ENCODE measurements at regions not wholly inside any gene's neighbourhood (a gene's known extent, or its start where the extent isn't known, plus 50 kb on each side); places are given as distances from the start of the nearest gene placed in this dataset.

GRCh38 chr1:108050158-108050557 lies 85.2 kb upstream of the VAV3 start:
- no peak for DNase-seq

DNA sequence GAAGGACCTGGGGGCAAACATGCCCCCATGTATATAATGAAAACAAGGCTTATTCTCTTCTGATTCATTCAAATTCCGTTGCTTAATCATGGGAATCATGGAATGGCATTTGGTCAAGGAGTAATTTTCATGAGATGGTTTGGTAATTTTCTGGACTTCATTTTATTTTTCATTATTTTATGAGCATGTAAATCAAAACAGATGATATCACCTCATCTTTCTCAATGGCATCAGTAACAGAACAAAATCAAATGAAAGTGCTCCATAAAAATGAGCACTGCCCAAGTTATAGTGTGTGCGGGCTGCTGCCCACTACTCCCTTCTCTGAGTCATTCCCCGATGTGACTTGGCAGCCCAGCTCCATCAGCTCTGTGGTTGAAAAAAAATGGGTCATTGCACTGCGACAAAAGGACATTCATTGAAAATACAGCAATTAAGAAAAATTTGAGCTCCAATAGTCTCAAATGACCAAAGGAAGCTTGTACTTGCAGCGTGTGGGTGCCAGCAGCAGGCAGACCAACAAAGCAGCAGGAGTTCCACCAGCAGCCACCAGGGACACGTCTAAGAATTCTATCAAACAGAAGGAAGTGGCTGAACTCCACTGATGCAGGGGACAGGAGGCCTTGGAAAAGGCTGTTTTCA lies 84.3 kb upstream of the VAV3 start:
- no peak for DNase-seq

DNA sequence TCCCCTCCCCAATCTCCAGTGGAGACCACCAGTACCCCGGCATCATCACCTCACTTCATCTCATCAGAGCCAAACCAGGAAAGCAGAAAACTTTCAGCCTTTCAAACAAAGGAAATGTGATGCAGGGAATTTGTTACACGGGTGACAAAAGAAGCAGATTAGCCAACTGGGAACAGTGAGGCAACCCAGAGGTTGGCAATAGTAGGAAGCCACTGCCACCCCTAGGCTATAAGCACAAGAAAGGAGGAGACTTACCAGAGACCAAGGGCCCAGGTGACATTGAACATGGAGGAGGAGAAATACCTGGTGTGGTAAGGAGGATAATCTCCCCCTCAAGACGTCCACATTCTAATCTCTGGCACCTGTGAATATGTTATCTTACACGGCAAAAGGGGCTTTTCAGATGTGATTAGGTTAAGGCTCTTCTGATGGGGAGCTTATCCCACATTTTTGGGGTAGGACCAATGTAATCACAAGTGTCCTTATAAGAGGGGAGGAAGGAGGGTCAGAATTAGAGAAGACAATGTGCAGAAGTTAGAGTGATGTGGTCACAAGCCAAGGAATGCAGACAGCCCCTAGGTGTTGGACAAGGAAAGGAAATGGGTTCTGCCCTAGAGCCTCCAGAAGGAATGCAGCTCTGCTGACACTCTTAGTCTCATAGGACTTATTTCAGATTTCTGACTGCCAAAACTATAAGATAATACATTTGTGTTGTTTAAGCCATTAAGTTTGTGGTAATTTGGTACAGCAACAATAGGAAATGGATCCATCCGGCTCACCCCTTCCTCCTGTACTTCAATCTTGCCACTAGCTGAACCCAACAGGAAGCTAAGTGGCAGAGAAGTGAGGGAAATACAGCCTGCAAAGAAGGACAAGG lies 83.6 kb upstream of the VAV3 start:
- no peak for DNase-seq

GRCh38 chr1:108047085-108047484 lies 82.1 kb upstream of the VAV3 start:
- DNase-seq: no peak

DNA sequence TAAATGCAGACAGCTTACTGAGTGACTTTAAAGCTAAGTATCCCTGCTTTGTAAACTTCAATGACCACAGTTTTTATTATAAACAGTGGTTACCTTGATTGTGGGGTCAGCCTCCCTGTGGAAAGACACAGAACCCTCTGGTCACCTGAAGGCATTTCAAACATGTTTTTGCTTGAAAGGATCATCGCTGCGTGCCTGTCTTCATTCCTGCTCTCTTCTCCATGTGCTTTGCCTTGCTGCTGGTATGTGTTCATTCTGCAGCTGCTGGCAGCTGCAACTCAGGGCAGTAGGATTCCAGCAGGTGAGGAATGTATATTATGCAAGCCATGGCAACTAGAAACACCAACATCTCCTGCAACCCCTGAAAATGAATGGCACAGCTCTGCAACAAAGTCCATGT lies 81.0 kb upstream of the VAV3 start:
- DNase-seq: no peak

GRCh38 chr1:108045460-108045859 lies 80.5 kb upstream of the VAV3 start:
- DNase-seq: no peak

GRCh38 chr1:108044318-108044717 lies 79.3 kb upstream of the VAV3 start:
- DNase-seq: no peak

- DNase-seq: no peak
Observed at GRCh38 chr1:108043707-108044106, 78.7 kb upstream of the VAV3 start.

- no peak for DNase-seq
Observed at GRCh38 chr1:108042610-108043009, 77.6 kb upstream of the VAV3 start.

- no peak for DNase-seq
Observed at GRCh38 chr1:108041360-108042142, 76.6 kb upstream of the VAV3 start.

DNA sequence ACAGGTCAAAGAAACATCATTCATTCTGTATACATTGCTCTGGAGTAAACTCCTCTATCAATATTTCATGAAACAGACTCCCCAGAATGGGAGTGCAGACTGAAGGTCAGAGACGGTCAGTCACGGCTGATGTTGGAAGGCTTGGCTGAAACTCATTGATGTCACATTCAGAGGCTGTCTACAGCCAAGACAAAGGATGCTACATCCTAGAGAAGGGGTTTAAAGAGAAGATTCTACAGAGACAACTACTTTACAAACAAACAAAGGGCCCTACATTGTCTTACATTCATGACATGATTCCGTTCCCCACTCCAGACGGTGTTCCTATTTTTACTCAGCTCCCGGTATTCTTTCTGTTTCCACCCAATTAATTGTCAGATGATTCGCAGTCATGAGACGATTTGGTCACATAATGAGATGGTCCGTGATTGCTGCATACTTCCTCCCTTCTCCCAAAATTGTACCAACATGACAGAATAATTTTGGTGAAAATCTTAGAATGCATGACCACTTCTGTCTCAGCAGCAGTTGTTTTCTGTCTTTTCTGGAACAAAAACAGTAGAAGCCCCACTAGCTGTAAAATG lies 73.8 kb upstream of the VAV3 start:
- DNase-seq: no peak

DNA sequence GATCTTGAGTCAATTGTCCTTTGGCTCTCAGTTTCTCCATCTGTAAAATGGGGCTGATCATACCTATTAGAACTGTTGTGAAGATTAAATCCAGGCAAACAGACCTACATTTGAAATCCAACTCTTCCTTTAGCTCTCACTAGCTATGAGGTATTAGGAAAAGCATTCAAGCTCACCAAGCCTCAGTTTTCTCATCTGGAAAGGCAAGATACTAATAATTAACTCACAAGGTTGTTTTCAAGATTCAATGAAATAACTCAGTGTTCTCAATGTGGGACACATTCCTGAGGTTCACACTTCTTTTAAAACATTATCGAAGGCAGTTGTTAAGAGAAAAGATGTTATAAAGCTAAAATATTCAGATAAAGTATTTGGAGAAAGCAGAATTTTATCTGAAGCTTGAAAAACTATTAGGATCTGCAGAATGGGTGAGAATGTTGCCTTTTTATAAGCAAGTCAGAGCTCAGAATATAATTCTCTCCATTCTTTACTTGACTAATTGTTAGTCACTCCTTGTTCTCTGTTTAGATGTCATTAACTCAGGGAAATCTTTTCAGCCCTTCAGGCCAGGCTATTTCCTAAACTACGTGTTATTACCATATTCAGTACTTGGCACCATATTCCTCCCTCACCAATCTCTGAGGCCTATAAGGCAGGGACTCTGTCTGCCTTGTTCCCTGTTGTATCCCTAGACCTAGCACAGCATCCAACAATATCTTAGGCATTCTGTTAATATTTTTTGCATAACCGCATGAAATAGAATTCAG lies 72.0 kb upstream of the VAV3 start:
- no peak for DNase-seq

- DNase-seq: peak; percentile 25
Observed at GRCh38 chr1:108034396-108034795, 69.4 kb upstream of the VAV3 start.

DNA sequence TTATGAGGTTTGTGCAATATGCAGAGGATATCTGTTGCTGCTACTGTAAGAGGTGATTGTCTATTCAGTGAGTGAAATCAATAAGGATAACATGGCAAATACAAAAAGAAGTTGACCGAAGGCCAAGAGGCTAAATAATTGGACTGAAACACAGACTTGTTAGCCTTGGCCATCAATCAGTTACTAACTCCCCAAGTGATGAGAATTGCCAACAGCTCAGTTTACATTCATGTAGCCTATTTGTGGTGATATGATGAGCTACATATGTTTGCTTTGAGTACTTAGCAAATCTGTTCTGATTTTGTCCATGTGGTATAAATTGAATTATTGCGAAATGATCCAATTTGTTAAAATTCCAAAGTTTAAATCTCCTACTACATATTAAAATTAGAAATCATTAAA lies 68.6 kb upstream of the VAV3 start:
- no peak for DNase-seq

DNA sequence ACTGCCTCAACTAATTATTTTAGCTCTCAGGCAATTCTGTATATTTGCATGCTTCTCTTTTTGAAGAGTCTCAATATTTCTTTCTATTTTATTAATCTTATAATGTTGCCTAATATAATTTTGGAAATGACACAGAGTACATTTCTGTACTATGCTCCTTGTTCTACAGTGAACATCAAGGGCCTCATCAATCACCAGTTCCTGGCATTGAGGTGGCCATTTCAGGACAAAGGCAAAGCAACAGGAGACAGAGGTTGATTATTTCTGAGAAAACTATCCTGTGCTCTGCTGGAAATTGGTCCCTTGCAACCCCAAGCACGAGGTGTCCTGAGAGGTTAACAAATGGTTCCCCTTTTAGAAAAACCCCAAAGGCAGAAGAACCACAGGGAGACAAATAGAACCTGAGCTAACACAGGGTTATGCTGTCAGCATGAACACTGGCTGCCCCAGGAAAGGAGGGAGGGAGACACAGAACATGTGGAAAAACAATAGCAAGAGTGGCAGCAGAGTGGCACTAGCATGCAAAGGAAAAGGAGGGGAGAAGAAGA lies 63.9 kb upstream of the VAV3 start:
- no peak for DNase-seq

DNA sequence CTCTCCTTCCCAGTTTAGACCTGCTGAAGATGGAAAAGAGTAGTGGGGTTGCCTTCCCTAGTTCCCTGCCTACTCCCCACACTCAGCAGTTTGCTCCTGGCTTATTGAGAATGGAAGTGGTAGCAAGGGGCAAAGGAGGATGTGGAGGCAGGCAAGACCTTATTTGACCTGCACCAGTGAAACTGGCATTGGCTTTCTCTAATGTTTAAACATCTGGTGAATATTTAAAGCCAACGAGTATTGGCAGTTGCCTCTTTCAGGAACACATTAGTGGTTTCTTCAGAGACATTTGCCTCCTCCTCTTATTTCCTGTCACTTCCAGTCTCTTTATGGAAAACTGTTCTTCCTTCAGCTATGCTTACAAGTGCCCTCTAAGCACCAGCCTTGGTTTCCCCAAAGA lies 62.4 kb upstream of the VAV3 start:
- no peak for DNase-seq

DNA sequence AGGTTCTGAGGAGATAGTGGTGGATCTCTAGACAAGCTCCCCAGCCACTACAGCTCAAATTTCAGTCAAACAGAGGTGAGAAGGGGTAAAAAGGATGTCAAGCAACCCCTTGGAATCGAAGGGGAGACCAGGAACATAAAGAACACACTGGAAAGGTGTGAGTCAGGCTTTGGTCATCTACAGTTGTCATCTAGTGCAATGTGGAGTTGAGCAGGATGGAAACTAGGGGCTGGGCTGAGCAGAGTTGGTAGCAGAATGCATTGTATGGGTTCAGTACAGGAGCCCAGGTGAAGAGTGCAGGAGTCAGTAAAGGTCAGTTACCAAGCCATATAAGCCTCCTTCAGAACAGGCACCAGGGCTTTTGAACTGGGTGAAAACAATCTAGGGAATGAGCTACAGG lies 52.7 kb upstream of the VAV3 start:
- DNase-seq: no peak

DNA sequence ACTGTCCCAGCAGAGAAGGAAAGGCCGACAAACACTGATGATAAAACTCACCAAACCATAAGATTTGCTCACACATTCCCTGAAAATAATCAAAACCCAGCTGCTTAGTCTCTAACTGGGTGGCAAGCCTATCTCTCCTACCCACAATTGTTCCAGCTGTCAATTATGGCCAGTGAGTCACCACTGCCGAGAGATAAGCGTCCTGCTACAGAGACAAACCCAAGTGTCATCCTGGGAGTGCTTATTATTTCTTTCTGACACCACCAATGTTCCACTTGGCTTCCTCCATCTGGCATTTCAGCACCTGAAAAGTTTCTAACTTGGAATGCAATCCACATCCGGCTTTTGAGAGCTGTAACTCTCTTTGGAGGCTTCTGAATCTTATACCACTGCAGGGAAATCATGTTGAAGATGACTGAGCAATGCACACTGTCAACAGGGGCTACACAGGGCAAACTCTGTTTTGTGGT lies 51.5 kb upstream of the VAV3 start:
- peak; percentile 8 for DNase-seq
